ENCODE measurements at regions not wholly inside any gene's neighbourhood (a gene's known extent, or its start where the extent isn't known, plus 50 kb on each side); places are given as distances from the start of the nearest gene placed in this dataset.
"Not testable (repeated sequence)": the region's sequence is repeated elsewhere in the genome, so short reads cannot be mapped to it uniquely, and the experiment has no call there.

DNA sequence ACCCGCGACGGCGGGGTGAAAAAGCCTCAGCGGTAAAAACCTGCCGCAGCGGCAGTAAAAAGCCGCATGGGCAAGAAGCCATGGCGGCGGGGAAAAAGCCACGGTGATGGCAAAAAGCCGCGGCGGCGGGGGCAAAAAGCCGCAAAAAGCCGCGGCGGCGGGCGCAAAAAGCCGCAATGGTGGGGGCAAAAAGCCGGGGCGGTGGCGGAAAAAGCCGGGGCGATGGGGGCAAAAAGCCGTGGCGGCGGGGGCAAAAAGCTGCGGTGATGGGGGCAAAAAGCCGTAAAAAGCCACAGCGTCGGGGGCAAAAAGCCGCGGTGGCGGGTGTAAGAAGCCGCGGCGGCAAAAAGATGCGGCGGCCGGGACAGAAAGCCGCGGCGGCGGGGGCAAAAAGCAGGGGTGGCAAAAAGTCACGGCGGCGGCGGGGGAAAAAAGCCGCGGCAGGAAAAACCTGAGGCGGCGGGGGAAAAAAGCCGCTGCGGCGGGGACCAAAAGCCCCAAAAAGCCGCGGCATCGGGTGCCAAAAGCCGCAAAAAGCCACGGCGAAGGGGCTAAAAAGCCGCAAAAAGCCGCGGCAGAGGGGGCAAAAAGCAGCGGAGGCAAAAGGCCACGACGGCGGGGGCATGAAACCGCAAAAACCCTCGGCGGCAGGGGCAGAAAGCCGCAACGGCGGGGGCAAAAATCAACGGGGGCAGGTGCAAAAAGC is 488.5 kb downstream of the ZNF33B start:
- Histone ChIP-seq H3K27me3 (no peaks in the 10 kb centered on the region), H3K4me1 (no peaks in the 10 kb centered on the region), H3K36me3 (no peaks in the 10 kb centered on the region), H3K27ac (no peak overlapping the region), H3K4me3 (no peak overlapping the region), H3K9me3 (peaks cover 0 to 17% (median 17%) of the 10 kb centered on the region in 3 donors)
- TF ChIP-seq CTCF (IDR thresholded peaks at IDR 0.05): no peak
- no peak for DNase-seq
- intact Hi-C loops (cut with DNase I; ENCODE audit: low total_unique reads): no loop called here

DNA sequence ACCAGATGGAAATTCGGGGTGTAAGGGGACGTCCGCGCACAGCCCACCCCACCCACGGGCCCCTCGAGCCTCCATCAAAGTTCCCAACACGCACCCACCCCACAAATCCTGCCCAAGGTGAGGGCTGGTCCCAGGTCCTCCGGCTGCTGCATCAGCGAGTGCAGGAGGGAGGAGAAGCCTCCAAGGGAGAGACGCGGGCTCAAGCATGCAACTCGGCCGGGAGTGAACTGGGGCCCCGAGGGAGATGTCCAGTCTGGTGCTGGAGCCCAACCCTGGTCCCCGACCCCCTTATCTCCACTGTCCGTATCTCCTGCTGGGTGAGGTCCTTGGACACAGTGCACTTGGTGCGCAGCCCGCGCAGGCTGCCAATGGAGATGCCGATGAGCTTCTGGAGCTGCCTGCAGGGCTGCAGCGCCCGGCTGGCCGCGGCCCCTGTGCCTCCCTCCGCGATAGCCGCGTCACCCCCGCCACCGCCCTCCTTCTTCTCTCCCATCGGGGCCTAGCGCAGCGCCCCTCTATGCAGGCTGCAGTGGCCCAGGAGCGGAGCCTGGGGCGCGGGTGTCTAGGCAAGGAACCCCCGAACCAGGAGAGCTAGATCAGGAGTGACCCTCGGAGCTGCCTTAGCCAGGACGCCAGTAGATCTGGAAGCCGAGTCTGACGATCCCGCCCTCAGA is 489.2 kb downstream of the ZNF33B start:
- intact Hi-C loops (cut with DNase I; ENCODE audit: low total_unique reads): no loop called here
- Histone ChIP-seq H3K27me3 (no peaks in the 10 kb centered on the region), H3K4me1 (no peaks in the 10 kb centered on the region), H3K27ac (no peak overlapping the region), H3K9me3 (peaks cover 0 to 20% (median 17%) of the 10 kb centered on the region in 3 donors), H3K36me3 (no peaks in the 10 kb centered on the region), H3K4me3 (no peak overlapping the region)
- DNase-seq: peak in 1 of 2 donors; percentile 66
- no peak for TF ChIP-seq CTCF (IDR thresholded peaks at IDR 0.05)

DNA sequence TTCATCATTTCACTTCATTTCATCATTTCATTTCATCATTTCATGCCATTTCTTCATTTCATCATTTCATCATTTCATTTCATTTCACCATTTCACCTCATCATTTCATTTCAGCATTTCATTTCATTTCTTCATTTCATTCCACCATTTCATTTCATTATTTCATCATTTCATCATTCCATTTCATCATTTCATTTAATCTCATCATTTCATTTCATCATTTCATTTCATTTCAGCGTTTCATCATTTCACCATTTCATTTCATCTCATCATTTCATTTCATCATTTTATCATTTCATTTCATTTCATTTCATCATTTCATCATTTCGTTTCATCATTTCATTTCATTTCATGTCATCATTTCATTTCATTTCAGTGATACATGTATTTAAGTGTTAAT is 492.2 kb downstream of the ZNF33B start:
- H3K4me3 ChIP-seq; H3K27ac ChIP-seq; DNase-seq; intact Hi-C loops (cut with DNase I; ENCODE audit: low total_unique reads); H3K27me3 ChIP-seq; H3K36me3 ChIP-seq; H3K4me1 ChIP-seq: not testable (repeated sequence)
- H3K9me3 ChIP-seq: peaks cover 0 to 22% (median 20%) of the 10 kb centered on the region in 3 donors

DNA sequence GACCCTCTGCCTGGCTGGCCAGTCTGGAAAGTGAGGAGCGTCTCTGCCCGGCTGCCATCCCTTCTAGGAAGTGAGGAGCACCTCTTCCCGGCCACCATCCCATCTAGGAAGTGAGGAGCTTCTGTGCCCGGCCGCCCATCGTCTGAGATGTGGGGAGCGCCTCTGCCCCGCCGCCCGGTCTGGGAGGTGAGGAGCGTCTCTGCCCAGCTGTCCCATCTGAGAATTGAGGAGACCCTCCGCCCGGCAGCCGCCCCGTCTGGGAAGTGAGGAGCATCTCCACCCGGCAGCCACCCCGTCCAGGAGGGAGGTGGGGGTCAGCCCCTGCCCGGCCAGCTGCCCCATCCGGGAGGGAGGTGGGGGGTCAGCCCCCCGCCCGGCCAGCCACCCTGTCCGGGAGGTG is 500.3 kb downstream of the ZNF33B start:
- intact Hi-C loops (cut with DNase I; ENCODE audit: low total_unique reads): not testable (repeated sequence)

DNA sequence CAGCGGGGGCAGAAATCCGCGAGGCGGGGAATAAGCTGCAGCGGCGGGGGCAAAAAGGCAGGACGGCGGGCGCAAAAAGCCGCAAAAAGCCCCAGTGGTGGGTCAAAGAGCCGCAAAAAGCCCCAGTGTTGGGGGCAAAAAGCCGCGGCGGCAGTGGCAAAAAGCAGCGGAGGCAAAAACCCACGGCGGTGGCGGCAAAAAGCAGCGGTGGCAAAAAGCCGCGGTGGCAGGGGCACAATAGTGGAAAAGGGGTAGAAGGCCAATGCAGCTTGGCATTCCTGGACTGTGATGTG is 525.3 kb downstream of the ZNF33B start:
- TF ChIP-seq CTCF (IDR thresholded peaks at IDR 0.05): no peak
- peaks cover 4 to 19% (median 10%) of the 10 kb centered on the region in 3 donors for H3K9me3 ChIP-seq
- H3K27ac ChIP-seq: no peak overlapping the region
- no peak for DNase-seq
- H3K27me3 ChIP-seq: no peaks in the 10 kb centered on the region
- intact Hi-C loops (cut with DNase I; ENCODE audit: low total_unique reads): no loop called here
- H3K4me3 ChIP-seq: no peak overlapping the region
- no peaks in the 10 kb centered on the region for H3K4me1 ChIP-seq
- H3K36me3 ChIP-seq: no peaks in the 10 kb centered on the region

More for the DNA sequence above, 500.3 kb downstream of the ZNF33B start:
- not testable (repeated sequence) for H3K9me3 ChIP-seq, H3K27me3 ChIP-seq, H3K36me3 ChIP-seq, DNase-seq, H3K27ac ChIP-seq, H3K4me1 ChIP-seq, H3K4me3 ChIP-seq

DNA sequence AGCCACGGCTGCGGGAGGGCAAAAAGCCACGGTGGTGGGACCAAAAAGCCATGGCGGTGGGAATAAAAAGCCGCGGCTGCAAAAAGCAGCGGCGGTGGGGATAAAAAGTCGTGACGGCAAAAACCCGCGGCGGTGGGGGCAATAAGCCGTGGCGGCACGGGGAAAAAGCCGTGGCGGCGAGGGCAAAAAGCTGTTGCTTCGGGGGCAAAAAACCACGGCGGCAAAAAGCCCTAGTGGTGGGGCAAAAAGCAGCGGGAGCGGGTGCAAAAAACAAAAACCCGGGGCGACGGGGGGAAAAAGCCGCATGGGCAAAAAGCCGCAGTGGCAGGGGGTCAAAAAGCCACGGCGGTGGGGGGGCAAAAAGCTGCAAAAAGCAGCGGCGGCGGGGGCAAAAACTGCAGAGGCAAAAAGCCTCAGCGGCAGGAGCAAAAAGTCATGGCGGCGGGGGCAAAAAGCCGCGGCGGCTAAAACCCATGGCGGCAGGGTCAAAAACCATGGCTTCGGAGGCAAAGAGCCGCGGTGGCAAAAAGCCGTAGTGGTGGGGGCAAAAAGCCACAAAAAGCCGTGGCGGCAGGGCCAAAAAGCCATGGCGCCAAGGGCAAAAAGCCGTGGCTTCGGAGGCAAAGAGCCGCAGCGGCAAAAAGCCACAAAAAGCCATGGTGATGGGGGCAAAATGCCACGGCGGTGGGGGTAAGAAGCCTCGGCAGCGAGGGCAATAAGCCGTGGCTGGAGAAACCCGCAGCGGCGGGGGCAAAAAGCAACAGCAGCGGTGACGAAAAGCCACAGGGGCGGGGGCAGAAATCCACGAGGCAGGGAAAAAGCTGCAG is 525.8 kb downstream of the ZNF33B start:
- no peak for TF ChIP-seq CTCF (IDR thresholded peaks at IDR 0.05)
- DNase-seq: no peak
- H3K36me3 ChIP-seq: no peaks in the 10 kb centered on the region
- H3K4me1 ChIP-seq: no peaks in the 10 kb centered on the region
- peaks cover 4 to 19% (median 10%) of the 10 kb centered on the region in 3 donors for H3K9me3 ChIP-seq
- H3K27ac ChIP-seq: no peak overlapping the region
- intact Hi-C loops (cut with DNase I; ENCODE audit: low total_unique reads): no loop called here
- H3K4me3 ChIP-seq: no peak overlapping the region
- H3K27me3 ChIP-seq: no peaks in the 10 kb centered on the region
